ENCODE measurements at regions not wholly inside any gene's neighbourhood (a gene's known extent, or its start where the extent isn't known, plus 50 kb on each side); places are given as distances from the start of the nearest gene placed in this dataset.

- 88 to 89% methylated on average over 3 of the region's 3 CpGs for WGBS, 2 donors
- DNase-seq, result no peak
Measured at GRCh38 chr2:104290566-104290891, 563.4 kb upstream of the POU3F3 start.

DNA sequence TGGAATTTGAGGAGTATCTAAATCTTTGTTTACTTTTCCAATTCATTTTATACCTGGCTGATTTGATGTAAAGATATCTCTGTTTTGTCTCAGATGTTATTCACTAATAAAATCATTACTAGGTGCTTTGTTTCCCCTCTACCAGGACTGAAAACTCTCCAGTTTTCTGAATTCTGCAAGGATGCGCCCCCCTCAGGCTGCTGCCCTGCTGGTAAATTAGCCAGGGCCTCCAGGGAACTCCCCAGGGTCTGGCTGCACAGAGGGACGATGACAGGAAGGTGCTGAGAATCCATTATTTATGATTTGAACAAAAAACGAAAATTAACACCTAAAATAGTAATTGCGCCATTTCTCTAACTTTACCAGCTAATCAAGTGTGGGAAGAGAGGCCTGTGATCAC, 541.2 kb upstream of the POU3F3 start:
- Histone ChIP-seq H3K27ac (no peak overlapping the region), H3K36me3 (no peaks in the 10 kb centered on the region), H3K4me3 (no peak overlapping the region), H3K4me1 (no peaks in the 10 kb centered on the region), H3K9me3 (peaks cover 0 to 6% (median under 1%) of the 10 kb centered on the region in 4 donors), H3K27me3 (no peaks in the 10 kb centered on the region)
- DNase-seq, result no peak
- no peak for TF ChIP-seq EP300 (IDR thresholded peaks at IDR 0.05)
- TF ChIP-seq, protein P1, sequence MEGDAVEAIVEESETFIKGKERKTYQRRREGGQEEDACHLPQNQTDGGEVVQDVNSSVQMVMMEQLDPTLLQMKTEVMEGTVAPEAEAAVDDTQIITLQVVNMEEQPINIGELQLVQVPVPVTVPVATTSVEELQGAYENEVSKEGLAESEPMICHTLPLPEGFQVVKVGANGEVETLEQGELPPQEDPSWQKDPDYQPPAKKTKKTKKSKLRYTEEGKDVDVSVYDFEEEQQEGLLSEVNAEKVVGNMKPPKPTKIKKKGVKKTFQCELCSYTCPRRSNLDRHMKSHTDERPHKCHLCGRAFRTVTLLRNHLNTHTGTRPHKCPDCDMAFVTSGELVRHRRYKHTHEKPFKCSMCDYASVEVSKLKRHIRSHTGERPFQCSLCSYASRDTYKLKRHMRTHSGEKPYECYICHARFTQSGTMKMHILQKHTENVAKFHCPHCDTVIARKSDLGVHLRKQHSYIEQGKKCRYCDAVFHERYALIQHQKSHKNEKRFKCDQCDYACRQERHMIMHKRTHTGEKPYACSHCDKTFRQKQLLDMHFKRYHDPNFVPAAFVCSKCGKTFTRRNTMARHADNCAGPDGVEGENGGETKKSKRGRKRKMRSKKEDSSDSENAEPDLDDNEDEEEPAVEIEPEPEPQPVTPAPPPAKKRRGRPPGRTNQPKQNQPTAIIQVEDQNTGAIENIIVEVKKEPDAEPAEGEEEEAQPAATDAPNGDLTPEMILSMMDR (IDR thresholded peaks at IDR 0.05), result no peak
- no peak for TF ChIP-seq POLR2A (IDR thresholded peaks at IDR 0.05)
- no peak for TF ChIP-seq POLR2AphosphoS5 (IDR thresholded peaks at IDR 0.05)
- 60 to 76% methylated on average over 4 of the region's 4 CpGs for WGBS, 2 donors
- intact Hi-C loops (cut with DNase I), result no loop called here

More at GRCh38 chr2:104290566-104290891, 563.4 kb upstream of the POU3F3 start:
- Histone ChIP-seq H3K9me3 (no peaks in the 10 kb centered on the region), H3K4me3 (no peak overlapping the region), H3K27ac (no peak overlapping the region), H3K4me1 (no peaks in the 10 kb centered on the region), H3K27me3 (no peaks in the 10 kb centered on the region), H3K36me3 (no peaks in the 10 kb centered on the region)
- intact Hi-C loops (cut with DNase I), result no loop called here
- TF ChIP-seq POLR2AphosphoS5 (IDR thresholded peaks at IDR 0.05) (no peak), POLR2A (IDR thresholded peaks at IDR 0.05) (no peak), EP300 (IDR thresholded peaks at IDR 0.05) (no peak)
- TF ChIP-seq, protein P1 (IDR thresholded peaks at IDR 0.05), result no peak

DNA sequence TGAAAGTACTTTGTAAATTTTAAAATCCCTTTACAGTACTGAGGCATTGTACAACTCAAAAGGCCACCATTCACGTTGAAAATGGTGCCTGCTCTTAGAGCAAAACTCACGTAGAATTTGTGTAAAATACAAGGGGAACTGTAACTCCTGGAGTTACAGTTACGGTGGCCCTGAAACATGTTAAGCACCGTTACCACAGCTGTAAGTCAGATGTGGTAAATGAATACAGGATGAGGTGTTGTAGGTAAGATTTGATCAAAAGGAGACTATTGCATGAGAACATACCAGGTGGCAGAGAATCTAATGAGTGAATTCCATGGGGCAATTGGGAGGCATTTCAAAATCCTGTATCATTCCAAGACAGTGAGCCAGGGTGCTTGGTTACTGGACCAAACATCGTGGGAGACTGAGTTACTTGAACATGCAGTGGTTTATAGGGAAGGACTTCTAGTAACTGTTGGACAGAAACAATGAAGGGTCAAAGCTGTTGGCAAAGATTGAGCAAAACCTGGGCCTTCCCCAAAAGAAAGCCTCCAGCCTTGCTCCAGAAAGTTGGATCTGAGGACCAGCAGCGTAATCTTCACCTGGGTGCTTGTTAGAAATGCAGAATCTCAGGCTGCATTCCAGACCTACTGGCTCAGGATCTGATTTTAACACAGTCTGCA, 535.8 kb upstream of the POU3F3 start:
- no peak overlapping the region for H3K27ac ChIP-seq
- no peaks in the 10 kb centered on the region for H3K36me3 ChIP-seq
- no peak for DNase-seq
- 80 to 86% methylated on average over 6 of the region's 6 CpGs for WGBS, 2 donors
- intact Hi-C loops (cut with DNase I), result no loop called here
- TF ChIP-seq POLR2AphosphoS5 (IDR thresholded peaks at IDR 0.05) (no peak), POLR2A (IDR thresholded peaks at IDR 0.05) (no peak), EP300 (IDR thresholded peaks at IDR 0.05) (no peak)
- no peak overlapping the region for H3K4me3 ChIP-seq
- H3K27me3 ChIP-seq, result no peaks in the 10 kb centered on the region
- no peaks in the 10 kb centered on the region for H3K4me1 ChIP-seq
- H3K9me3 ChIP-seq, result no peaks in the 10 kb centered on the region

DNA sequence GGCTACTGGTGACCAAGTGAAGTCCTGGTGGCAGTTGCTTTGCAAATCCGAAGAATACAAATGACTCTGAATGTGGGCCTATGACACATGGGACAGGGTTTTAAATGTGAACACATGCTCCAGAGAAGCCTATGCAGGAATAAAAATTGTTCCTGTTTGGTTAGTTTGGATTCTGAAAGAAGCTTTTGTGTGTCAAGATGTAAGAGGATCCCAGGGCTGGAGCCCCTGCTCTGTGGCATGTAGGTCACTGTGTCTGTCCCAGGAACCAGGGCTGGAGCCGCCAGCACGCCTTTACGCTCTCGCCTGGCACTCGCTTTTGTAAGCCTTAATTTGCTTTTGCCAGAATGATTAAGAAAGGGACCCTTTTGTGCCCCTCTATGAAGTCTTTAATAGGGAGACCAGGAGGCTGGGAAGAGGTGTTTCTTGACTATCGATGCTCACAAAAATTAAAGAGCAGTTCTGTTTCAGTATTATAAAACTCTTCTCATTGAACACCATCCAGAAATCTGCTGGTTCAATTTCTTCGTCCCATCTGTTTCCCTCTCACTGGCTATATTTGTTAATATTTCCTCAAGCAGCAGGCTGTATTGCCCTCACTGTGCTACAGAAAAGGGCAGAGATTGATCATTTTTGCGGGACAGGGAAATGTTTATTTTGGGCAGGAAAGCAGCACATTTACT, 532.7 kb upstream of the POU3F3 start:
- Histone ChIP-seq H3K4me3 (no peak overlapping the region), H3K4me1 (no peaks in the 10 kb centered on the region), H3K36me3 (no peaks in the 10 kb centered on the region), H3K27me3 (no peaks in the 10 kb centered on the region), H3K9me3 (no peaks in the 10 kb centered on the region), H3K27ac (no peak overlapping the region)
- no peak for DNase-seq
- TF ChIP-seq, protein P1 (IDR thresholded peaks at IDR 0.05), result no peak
- TF ChIP-seq POLR2A (IDR thresholded peaks at IDR 0.05) (no peak), POLR2AphosphoS5 (IDR thresholded peaks at IDR 0.05) (no peak), EP300 (IDR thresholded peaks at IDR 0.05) (no peak)
- intact Hi-C loops (cut with DNase I), result no loop called here
- WGBS, 2 donors, result 75 to 88% methylated on average over 9 of the region's 9 CpGs

GRCh38 chr2:104321796-104322349, 532.0 kb upstream of the POU3F3 start:
- 39 to 71% methylated on average over 8 of the region's 8 CpGs for WGBS, 2 donors
- H3K27ac ChIP-seq, result no peak overlapping the region
- H3K9me3 ChIP-seq, result no peaks in the 10 kb centered on the region

More at GRCh38 chr2:104321796-104322349, 532.0 kb upstream of the POU3F3 start:
- no peak for DNase-seq
- H3K4me1 ChIP-seq, result no peaks in the 10 kb centered on the region
- no peak overlapping the region for H3K4me3 ChIP-seq
- no peaks in the 10 kb centered on the region for H3K27me3 ChIP-seq
- no peaks in the 10 kb centered on the region for H3K36me3 ChIP-seq
- TF ChIP-seq, protein P1 (IDR thresholded peaks at IDR 0.05), result no peak
- TF ChIP-seq POLR2A (IDR thresholded peaks at IDR 0.05), result no peak
- no peak for TF ChIP-seq POLR2AphosphoS5 (IDR thresholded peaks at IDR 0.05)
- no peak for TF ChIP-seq EP300 (IDR thresholded peaks at IDR 0.05)
- intact Hi-C loops (cut with DNase I), result no loop called here
